DND-41 (cell line): ENCODE measurements at regions not wholly inside any gene's neighbourhood (a gene's known extent, or its start where the extent isn't known, plus 50 kb on each side); places are given as distances from the start of the nearest gene placed in this dataset.

Experiments
- ATAC-seq: fragments of 200-7000 bp; cut with Tn5 transposase; 3 replicates; pipeline ENCODE4 v1.9.1; 2021; ENCODE audit warnings: low read depth; ENCODE audit not compliant: insufficient read depth
- DNase-seq: peaks from one replicate; pipeline ENCODE4 v3.0.0-alpha.2; 2020
- H2AFZ ChIP-seq: 2 replicates; pipeline ENCODE4 v1.6.0; 2012; ENCODE audit warnings: low read depth, low read length
- H3K27ac ChIP-seq: 2 replicates; pipeline ENCODE4 v1.5.1; 2012; ENCODE audit warnings: low read length, inconsistent platforms
- H3K27me3 ChIP-seq: fragments of 200-600 bp; sonication (generic); 2 replicates; pipeline ENCODE4 v1.6.0; 2012; ENCODE audit warnings: low read length, mild to moderate bottlenecking, inconsistent platforms; ENCODE audit not compliant: insufficient read depth, poor library complexity
- H3K36me3 ChIP-seq: 2 replicates; pipeline ENCODE4 v1.5.1; 2012; ENCODE audit warnings: low read length, inconsistent platforms; ENCODE audit not compliant: insufficient read depth
- H3K4me1 ChIP-seq: 2 replicates; pipeline ENCODE4 v1.5.1; 2012; ENCODE audit warnings: mild to moderate bottlenecking, low read length; ENCODE audit not compliant: insufficient read depth
- H3K4me2 ChIP-seq: 2 replicates; pipeline ENCODE4 v1.6.0; 2012; ENCODE audit warnings: mild to moderate bottlenecking, moderate library complexity, low read length, inconsistent platforms; ENCODE audit not compliant: insufficient read depth
- H3K4me3 ChIP-seq, 2 experiments: fragments of 200-600 bp in 1 of 2; shearing (Covaris generic) in 1 of 2; 2 replicates each; pipeline ENCODE4 v1.5.1; 2012 to 2016; ENCODE audit warnings: inconsistent platforms in 2 of 2, low read length in 2 of 2, mild to moderate bottlenecking in 2 of 2, low read depth in 1 of 2, moderate library complexity in 1 of 2
- H3K79me2 ChIP-seq: 2 replicates; pipeline ENCODE4 v1.6.0; 2012; ENCODE audit warnings: low read length, inconsistent platforms; ENCODE audit not compliant: insufficient read depth
- H3K9ac ChIP-seq: 2 replicates; pipeline ENCODE4 v1.6.0; 2012; ENCODE audit warnings: low read depth, mild to moderate bottlenecking, inconsistent platforms, low read length, moderate library complexity
- H3K9me3 ChIP-seq: 2 replicates; pipeline ENCODE4 v1.5.1; 2012; ENCODE audit warnings: low read length, moderate library complexity, mild to moderate bottlenecking, inconsistent platforms; ENCODE audit not compliant: insufficient read depth, severe bottlenecking
- H4K20me1 ChIP-seq: 2 replicates; pipeline ENCODE4 v1.6.0; 2012; ENCODE audit warnings: low read length; ENCODE audit not compliant: insufficient read depth
- CTCF ChIP-seq: IDR thresholded peaks from 2 replicates; pipeline ENCODE4 v1.5.1; 2012; ENCODE audit warnings: borderline replicate concordance, low read length, moderate library complexity, mild to moderate bottlenecking; ENCODE audit not compliant: poor library complexity, severe bottlenecking; ENCODE audit errors: extremely low read depth
- EZH2 ChIP-seq: IDR thresholded peaks from 3 replicates; pipeline ENCODE4 v1.6.1; 2012; ENCODE audit warnings: borderline replicate concordance, low read depth, mild to moderate bottlenecking, moderate library complexity, low read length, inconsistent platforms; ENCODE audit not compliant: severe bottlenecking

GRCh38 chr4:24470666-24471485 lies 113.5 kb downstream of the DHX15 start:
- no peak overlapping the region for H3K9ac ChIP-seq

GRCh38 chr4:24468071-24468470 lies 116.3 kb downstream of the DHX15 start:
- Histone ChIP-seq H3K4me2 (no peak overlapping the region), H3K4me3 (no peak overlapping the region), H4K20me1 (no peaks in the 10 kb centered on the region), H3K9me3 (no peaks in the 10 kb centered on the region), H3K9ac (no peak overlapping the region), H3K4me1 (peaks cover 4% of the 10 kb centered on the region; the same call in 1 of the 2 replicates), H3K27me3 (no peaks in the 10 kb centered on the region), H3K36me3 (no peaks in the 10 kb centered on the region), H3K79me2 (no peaks in the 10 kb centered on the region), H3K27ac (no peak overlapping the region), H2AFZ (no peak overlapping the region)
- DNase-seq (no peak), ATAC-seq (no peak)
- TF ChIP-seq CTCF (no peak), EZH2 (no peak)

More at GRCh38 chr4:24470666-24471485, 113.5 kb downstream of the DHX15 start:
- no peak for DNase-seq
- no peaks in the 10 kb centered on the region for H3K79me2 ChIP-seq
- H3K4me2 ChIP-seq: no peak overlapping the region
- H4K20me1 ChIP-seq: no peaks in the 10 kb centered on the region
- ATAC-seq: no peak
- no peak overlapping the region for H3K4me3 ChIP-seq
- no peak for TF ChIP-seq CTCF
- no peak for TF ChIP-seq EZH2
- H3K9me3 ChIP-seq: no peaks in the 10 kb centered on the region
- no peaks in the 10 kb centered on the region for H3K27me3 ChIP-seq
- no peak overlapping the region for H3K27ac ChIP-seq
- H3K36me3 ChIP-seq: no peaks in the 10 kb centered on the region
- H3K4me1 ChIP-seq: peaks cover 11% of the 10 kb centered on the region; the same call in 1 of the 2 replicates
- H2AFZ ChIP-seq: no peak overlapping the region

GRCh38 chr4:24464566-24464965 lies 119.8 kb downstream of the DHX15 start:
- Histone ChIP-seq H4K20me1 (no peaks in the 10 kb centered on the region), H3K4me1 (no peaks in the 10 kb centered on the region), H3K27ac (no peak overlapping the region), H3K79me2 (no peaks in the 10 kb centered on the region), H3K9ac (no peak overlapping the region), H3K9me3 (no peaks in the 10 kb centered on the region), H3K36me3 (no peaks in the 10 kb centered on the region), H3K4me3 (no peak overlapping the region), H3K27me3 (no peaks in the 10 kb centered on the region), H3K4me2 (no peak overlapping the region), H2AFZ (no peak overlapping the region)
- DNase-seq (no peak), ATAC-seq (no peak)
- TF ChIP-seq EZH2: no peak
- no peak for TF ChIP-seq CTCF
